Prostate gland (tissue), 2 donors: ENCODE measurements at regions not wholly inside any gene's neighbourhood (a gene's known extent, or its start where the extent isn't known, plus 50 kb on each side); places are given as distances from the start of the nearest gene placed in this dataset.
A peak's percentile ranks its signal among the peaks of the same experiment; 100 is the strongest.
"Not testable (repeated sequence)": the region's sequence is repeated elsewhere in the genome, so short reads cannot be mapped to it uniquely, and the experiment has no call there.

Experiments used
- DNase-seq: peaks from one replicate; pipeline ENCODE4 v3.0.0-alpha.2; 2019; ENCODE audit warnings: low spot score
- H3K27ac ChIP-seq, 2 donors: fragments of 200-600 bp; sonication (generic); 2 replicates each; pipeline ENCODE4 v1.5.1; 2017 to 2019
- H3K27me3 ChIP-seq: fragments of 200-600 bp; sonication (generic); replicated peaks from 2 replicates; pipeline ENCODE4 v1.5.1; 2019; ENCODE audit not compliant: insufficient read depth
- H3K36me3 ChIP-seq, 2 donors: fragments of 200-600 bp; sonication (generic); 1 replicate in 1 of 2; 2 replicates in 1 of 2; pipeline versions ENCODE4 v1.5.1 to v1.8.1; 2017 to 2019
- H3K4me1 ChIP-seq: fragments of 200-600 bp; sonication (generic); replicated peaks from 2 replicates; pipeline ENCODE4 v1.5.1; 2019
- H3K4me3 ChIP-seq, 2 donors: fragments of 200-600 bp; sonication (generic); 2 replicates each; pipeline ENCODE4 v1.5.1; 2017 to 2019
- H3K9me3 ChIP-seq: fragments of 200-600 bp; sonication (generic); 2 replicates; pipeline ENCODE4 v1.5.1; 2017
- CTCF ChIP-seq, 4 experiments: fragments of 200-600 bp in 2 of 4; fragments of 450-650 bp in 2 of 4; sonication (generic) in 2 of 4; IDR thresholded peaks; 1 replicate in 3 of 4; 2 replicates in 1 of 4; pipeline ENCODE4 v1.5.1; 2016 to 2019; ENCODE audit warnings: antibody characterized with exemption in 4 of 4, mild to moderate bottlenecking in 2 of 4, moderate library complexity in 2 of 4
- POLR2A ChIP-seq: fragments of 450-650 bp; IDR thresholded peaks from one replicate; pipeline ENCODE4 v1.6.1; 2016; ENCODE audit warnings: antibody characterized with exemption, mild to moderate bottlenecking
- POLR2AphosphoS5 ChIP-seq: sonication (generic); formaldehyde crosslinking; IDR thresholded peaks from one replicate; pipeline ENCODE4 v1.6.1; 2017; ENCODE audit warnings: antibody characterized with exemption
- WGBS: methylation state at CpG from one replicate; pipeline ENCODE4 v1.1.5; 2018; 5-methylcytosine and 5-hydroxymethylcytosine counted together
- intact Hi-C: fragments of 100-400 bp; cut with DNase I; formaldehyde crosslinking; loops from one replicate; pipeline ENCODE4 v1.14.2; 2022

GRCh38 chr6:148628251-148628650 lies 118.6 kb upstream of the UST start:
- Histone ChIP-seq H3K36me3 (no peaks in the 10 kb centered on the region), H3K4me1 (peaks cover 4% of the 10 kb centered on the region), H3K27ac (no peak overlapping the region), H3K9me3 (no peaks in the 10 kb centered on the region), H3K4me3 (no peak overlapping the region), H3K27me3 (no peaks in the 10 kb centered on the region)
- intact Hi-C loops, result no loop called here
- TF ChIP-seq CTCF (IDR thresholded peaks at IDR 0.05), result no peak
- no peak for DNase-seq

GRCh38 chr6:148629181-148629580 lies 117.6 kb upstream of the UST start:
- no peaks in the 10 kb centered on the region for H3K27me3 ChIP-seq
- no peak for TF ChIP-seq CTCF (IDR thresholded peaks at IDR 0.05)
- TF ChIP-seq POLR2A, result no peak
- no peak for TF ChIP-seq POLR2AphosphoS5
- 33% methylated on average over 1 of the region's 1 CpG for WGBS
- DNase-seq, result no peak
- intact Hi-C loops, result no loop called here
- peaks cover 4% of the 10 kb centered on the region for H3K4me1 ChIP-seq
- H3K36me3 ChIP-seq, result no peaks in the 10 kb centered on the region
- H3K27ac ChIP-seq, result no peak overlapping the region
- no peaks in the 10 kb centered on the region for H3K9me3 ChIP-seq
- no peak overlapping the region for H3K4me3 ChIP-seq

- 51% methylated on average over 3 of the region's 3 CpGs for WGBS
- intact Hi-C loops, result no loop called here
Measured at GRCh38 chr6:148629592-148630465, 117.0 kb upstream of the UST start.

GRCh38 chr6:148635070-148635743 lies 111.6 kb upstream of the UST start:
- WGBS, result 100% methylated on average over 1 of the region's 1 CpG
- H3K27ac ChIP-seq, result no peak overlapping the region

More at GRCh38 chr6:148629592-148630465, 117.0 kb upstream of the UST start:
- Histone ChIP-seq H3K4me1 (peaks cover 4% of the 10 kb centered on the region), H3K27ac (no peak overlapping the region), H3K4me3 (no peak overlapping the region), H3K27me3 (no peaks in the 10 kb centered on the region), H3K9me3 (no peaks in the 10 kb centered on the region), H3K36me3 (no peaks in the 10 kb centered on the region)
- TF ChIP-seq POLR2AphosphoS5, result peak; percentile 64
- TF ChIP-seq POLR2A, result no peak
- no peak for DNase-seq

GRCh38 chr6:148641836-148642235 lies 105.0 kb upstream of the UST start:
- intact Hi-C loops, H3K4me3 ChIP-seq, H3K4me1 ChIP-seq, H3K36me3 ChIP-seq, H3K27ac ChIP-seq, H3K27me3 ChIP-seq, H3K9me3 ChIP-seq, DNase-seq: not testable (repeated sequence)
- 74% methylated on average over 8 of the region's 8 CpGs for WGBS

More at GRCh38 chr6:148635070-148635743, 111.6 kb upstream of the UST start:
- DNase-seq, result no peak
- Histone ChIP-seq H3K4me1 (no peaks in the 10 kb centered on the region), H3K4me3 (no peak overlapping the region), H3K27me3 (no peaks in the 10 kb centered on the region), H3K36me3 (no peaks in the 10 kb centered on the region), H3K9me3 (no peaks in the 10 kb centered on the region)
- intact Hi-C loops, result no loop called here
- TF ChIP-seq POLR2AphosphoS5, result no peak
- no peak for TF ChIP-seq POLR2A
- no peak for TF ChIP-seq CTCF (IDR thresholded peaks at IDR 0.05)

GRCh38 chr6:148643208-148643607 lies 103.6 kb upstream of the UST start:
- H3K27me3 ChIP-seq, H3K4me3 ChIP-seq, intact Hi-C loops, DNase-seq, H3K9me3 ChIP-seq, H3K36me3 ChIP-seq, H3K4me1 ChIP-seq, H3K27ac ChIP-seq: not testable (repeated sequence)
- WGBS, result 87% methylated on average over 5 of the region's 5 CpGs

- DNase-seq, intact Hi-C loops, H3K36me3 ChIP-seq, H3K9me3 ChIP-seq, H3K4me1 ChIP-seq, H3K4me3 ChIP-seq, H3K27ac ChIP-seq, H3K27me3 ChIP-seq: not testable (repeated sequence)
- 58% methylated on average over 7 of the region's 7 CpGs for WGBS
Measured at GRCh38 chr6:148645049-148645448, 101.8 kb upstream of the UST start.
